GM19395 (cell line): ENCODE measurements at regions not wholly inside any gene's neighbourhood (a gene's known extent, or its start where the extent isn't known, plus 50 kb on each side); places are given as distances from the start of the nearest gene placed in this dataset.
"Not testable (repeated sequence)": the region's sequence is repeated elsewhere in the genome, so short reads cannot be mapped to it uniquely, and the experiment has no call there.

ENCODE experiments used
- ATAC-seq: cut with Tn5 transposase; IDR thresholded peaks from one replicate; pipeline ENCODE4 v1.9.1; 2021; ENCODE audit warnings: mild to moderate bottlenecking, moderate library complexity; ENCODE audit not compliant: unreplicated experiment

GRCh38 chr2:37802211-37802752 lies 122.8 kb upstream of the RMDN2 start:
- ATAC-seq = no peak

- ATAC-seq = no peak
These were observed 122.1 kb upstream of the RMDN2 start for GRCh38 chr2:37802899-37803379.

- ATAC-seq = not testable (repeated sequence)
These were observed 119.1 kb upstream of the RMDN2 start for GRCh38 chr2:37806004-37806403.

GRCh38 chr2:37809525-37809924 lies 115.6 kb upstream of the RMDN2 start:
- no peak for ATAC-seq

GRCh38 chr2:37809931-37810570 lies 115.0 kb upstream of the RMDN2 start:
- ATAC-seq = no peak

- ATAC-seq = no peak
These were observed 112.7 kb upstream of the RMDN2 start for GRCh38 chr2:37812414-37812813.

- no peak for ATAC-seq
These were observed 112.0 kb upstream of the RMDN2 start for GRCh38 chr2:37812941-37813730.

GRCh38 chr2:37816036-37816435 lies 109.1 kb upstream of the RMDN2 start:
- no peak for ATAC-seq

GRCh38 chr2:37816686-37817085 lies 108.4 kb upstream of the RMDN2 start:
- ATAC-seq = no peak

GRCh38 chr2:37819186-37819585 lies 105.9 kb upstream of the RMDN2 start:
- no peak for ATAC-seq

GRCh38 chr2:37820471-37820986 lies 104.6 kb upstream of the RMDN2 start:
- no peak for ATAC-seq

- ATAC-seq = no peak
These were observed 99.5 kb upstream of the RMDN2 start for GRCh38 chr2:37825586-37825985.

GRCh38 chr2:37826611-37827010 lies 98.5 kb upstream of the RMDN2 start:
- no peak for ATAC-seq

GRCh38 chr2:37827455-37827854 lies 97.6 kb upstream of the RMDN2 start:
- ATAC-seq = no peak

GRCh38 chr2:37827911-37828511 lies 97.1 kb upstream of the RMDN2 start:
- no peak for ATAC-seq

- ATAC-seq = no peak
These were observed 95.9 kb upstream of the RMDN2 start for GRCh38 chr2:37829202-37829601.

- ATAC-seq = no peak
These were observed 95.3 kb upstream of the RMDN2 start for GRCh38 chr2:37829616-37830395.

- ATAC-seq = no peak
These were observed 94.5 kb upstream of the RMDN2 start for GRCh38 chr2:37830636-37831035.

GRCh38 chr2:37831081-37831780 lies 93.9 kb upstream of the RMDN2 start:
- no peak for ATAC-seq

GRCh38 chr2:37832590-37833197 lies 92.4 kb upstream of the RMDN2 start:
- ATAC-seq = peak; percentile 74
